ENCODE measurements at regions not wholly inside any gene's neighbourhood (a gene's known extent, or its start where the extent isn't known, plus 50 kb on each side); places are given as distances from the start of the nearest gene placed in this dataset.

GRCh38 chr5:2505217-2505616, 246.3 kb downstream of the IRX2 start:
- no peak overlapping the region for H3K4me3 ChIP-seq (ENCODE audit: low read depth, low read length)
- CTCF ChIA-PET = no interaction called here
- POLR2A ChIA-PET = no interaction called here
- DNase-seq (ENCODE audit: low read depth, low spot score) = no peak
- TF ChIP-seq CTCF (IDR thresholded peaks at IDR 0.05; ENCODE audit: insufficient read depth, low read length, missing control alignments) = no peak

GRCh38 chr5:2502970-2503594, 248.4 kb downstream of the IRX2 start:
- no peak overlapping the region for H3K4me3 ChIP-seq (ENCODE audit: low read depth, low read length)
- DNase-seq (ENCODE audit: low read depth, low spot score) = no peak
- TF ChIP-seq CTCF (IDR thresholded peaks at IDR 0.05; ENCODE audit: insufficient read depth, low read length, missing control alignments) = no peak
- CTCF ChIA-PET = no interaction called here
- POLR2A ChIA-PET = no interaction called here

DNA sequence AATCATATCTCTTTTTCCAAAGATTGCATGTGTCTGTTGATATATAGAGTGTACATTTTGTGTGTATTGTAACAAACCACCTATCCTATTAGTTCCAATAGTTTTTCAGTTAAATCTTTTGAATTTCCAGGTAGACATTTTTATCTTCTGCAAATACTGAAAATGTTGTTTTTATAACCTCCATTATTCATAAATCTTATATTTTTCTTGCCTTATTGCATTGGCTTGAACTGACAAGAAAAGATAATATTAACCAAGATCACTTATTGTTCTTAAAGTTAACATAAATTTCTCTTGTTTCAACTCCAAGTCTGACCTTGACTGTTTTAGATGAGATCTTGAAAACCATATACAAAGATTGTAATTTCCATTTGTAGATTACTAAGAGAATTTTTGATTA, 251.6 kb downstream of the IRX2 start:
- no peak overlapping the region for H3K4me3 ChIP-seq (ENCODE audit: low read depth, low read length)
- DNase-seq (ENCODE audit: low read depth, low spot score) = no peak
- ChIA-PET CTCF (no interaction called here), POLR2A (no interaction called here)
- no peak for TF ChIP-seq CTCF (IDR thresholded peaks at IDR 0.05; ENCODE audit: insufficient read depth, low read length, missing control alignments)

- TF ChIP-seq CTCF (IDR thresholded peaks at IDR 0.05; ENCODE audit: insufficient read depth, low read length, missing control alignments) = no peak
- POLR2A ChIA-PET = no interaction called here
- CTCF ChIA-PET = no interaction called here
Observed at GRCh38 chr5:2496891-2497290, 254.6 kb downstream of the IRX2 start.

GRCh38 chr5:2496126-2496525, 255.4 kb downstream of the IRX2 start:
- ChIA-PET POLR2A (no interaction called here), CTCF (no interaction called here)
- no peak for DNase-seq (ENCODE audit: low read depth, low spot score)
- TF ChIP-seq CTCF (IDR thresholded peaks at IDR 0.05; ENCODE audit: insufficient read depth, low read length, missing control alignments) = no peak
- no peak overlapping the region for H3K4me3 ChIP-seq (ENCODE audit: low read depth, low read length)

More at GRCh38 chr5:2496891-2497290, 254.6 kb downstream of the IRX2 start:
- no peak overlapping the region for H3K4me3 ChIP-seq (ENCODE audit: low read depth, low read length)
- no peak for DNase-seq (ENCODE audit: low read depth, low spot score)

- H3K4me3 ChIP-seq (ENCODE audit: low read depth, low read length) = no peak overlapping the region
- ChIA-PET POLR2A (no interaction called here), CTCF (no interaction called here)
- no peak for TF ChIP-seq CTCF (IDR thresholded peaks at IDR 0.05; ENCODE audit: insufficient read depth, low read length, missing control alignments)
- DNase-seq (ENCODE audit: low read depth, low spot score) = no peak
Observed at GRCh38 chr5:2493356-2493755, 258.1 kb downstream of the IRX2 start.
